SK-N-SH treated with all-trans-retinoic acid at 6 μM for 48 hours (cell line): ENCODE measurements at regions not wholly inside any gene's neighbourhood (a gene's known extent, or its start where the extent isn't known, plus 50 kb on each side); places are given as distances from the start of the nearest gene placed in this dataset.

Source experiments
- ATAC-seq: fragments of 200-7000 bp; cut with Tn5 transposase; 3 replicates; pipeline ENCODE4 v1.9.1; 2020; ENCODE audit warnings: mild to moderate bottlenecking, moderate library complexity
- ARNTL ChIP-seq: fragments of 450-650 bp; formaldehyde crosslinking; IDR thresholded peaks from 2 replicates; pipeline ENCODE4 v1.5.0; 2020; ENCODE audit warnings: low read depth, mild to moderate bottlenecking, moderate library complexity, borderline replicate concordance
- CSDC2 ChIP-seq: fragments of 250-450 bp; sonication (Bioruptor Pico); IDR thresholded peaks from 2 replicates; pipeline ENCODE4 v1.5.0; 2020; ENCODE audit warnings: mild to moderate bottlenecking, moderate library complexity
- ESRRG ChIP-seq: fragments of 250-450 bp; sonication (Bioruptor Pico); IDR thresholded peaks from 2 replicates; pipeline ENCODE4 v1.6.1; 2021; ENCODE audit warnings: mild to moderate bottlenecking
- GLIS3 ChIP-seq: fragments of 250-450 bp; sonication (Bioruptor Pico); IDR thresholded peaks from 2 replicates; pipeline ENCODE4 v1.5.0; 2020; ENCODE audit warnings: mild to moderate bottlenecking, moderate library complexity
- ISL1 ChIP-seq: fragments of 250-450 bp; sonication (Bioruptor Pico); IDR thresholded peaks from 2 replicates; pipeline ENCODE4 v2.1.2; 2022; ENCODE audit warnings: mild to moderate bottlenecking, moderate library complexity
- OSR1 ChIP-seq: fragments of 250-450 bp; sonication (Bioruptor Pico); IDR thresholded peaks from 2 replicates; pipeline ENCODE4 v1.8.0; 2022; ENCODE audit warnings: moderate library complexity, mild to moderate bottlenecking, inconsistent platforms
- PPARA ChIP-seq: fragments of 250-450 bp; sonication (Bioruptor Pico); IDR thresholded peaks from 2 replicates; pipeline ENCODE4 v1.5.0; 2020; ENCODE audit warnings: mild to moderate bottlenecking, borderline replicate concordance
- RARB ChIP-seq: fragments of 250-450 bp; sonication (Bioruptor Pico); IDR thresholded peaks from 2 replicates; pipeline ENCODE4 v1.8.0; 2021; ENCODE audit warnings: mild to moderate bottlenecking, moderate library complexity
- SNAI2 ChIP-seq: fragments of 250-450 bp; sonication (Bioruptor Pico); IDR thresholded peaks from 2 replicates; pipeline ENCODE4 v1.5.0; 2020; ENCODE audit warnings: mild to moderate bottlenecking, moderate library complexity
- TCF4 ChIP-seq: fragments of 250-450 bp; sonication (Bioruptor Pico); IDR thresholded peaks from 2 replicates; pipeline ENCODE4 v1.8.0; 2021; ENCODE audit warnings: mild to moderate bottlenecking, moderate library complexity, borderline replicate concordance
- TOX ChIP-seq: fragments of 250-450 bp; sonication (Bioruptor Pico); IDR thresholded peaks from 2 replicates; pipeline ENCODE4 v1.8.0; 2021; ENCODE audit warnings: mild to moderate bottlenecking, moderate library complexity, borderline replicate concordance
- ZFP3 ChIP-seq: fragments of 250-450 bp; sonication (Bioruptor Pico); IDR thresholded peaks from 2 replicates; pipeline ENCODE4 v1.5.0; 2020; ENCODE audit warnings: mild to moderate bottlenecking, moderate library complexity
- ZFP30 ChIP-seq: fragments of 450-650 bp; formaldehyde crosslinking; IDR thresholded peaks from 2 replicates; pipeline ENCODE4 v1.5.0; 2022; ENCODE audit warnings: mild to moderate bottlenecking, moderate library complexity
- ZNF565 ChIP-seq: fragments of 450-650 bp; formaldehyde crosslinking; conservative IDR thresholded peaks from 2 replicates; pipeline ENCODE4 v1.5.0; 2020; ENCODE audit warnings: low read depth, mild to moderate bottlenecking, moderate library complexity
- ZNF8 ChIP-seq: fragments of 450-650 bp; formaldehyde crosslinking; IDR thresholded peaks from 2 replicates; pipeline ENCODE4 v1.5.0; 2020; ENCODE audit warnings: mild to moderate bottlenecking, moderate library complexity
- TF ChIP-seq, protein P1 (sequence below): fragments of 250-450 bp; sonication (Bioruptor Pico); IDR thresholded peaks from 2 replicates; pipeline ENCODE4 v1.8.0; 2021; ENCODE audit warnings: low read depth, mild to moderate bottlenecking, moderate library complexity, borderline replicate concordance
- TF ChIP-seq, protein P2 (sequence below): fragments of 250-450 bp; sonication (Bioruptor Pico); IDR thresholded peaks from 2 replicates; pipeline ENCODE4 v1.8.0; 2020; ENCODE audit warnings: mild to moderate bottlenecking, moderate library complexity, borderline replicate concordance
- TF ChIP-seq, protein P3 (sequence below): fragments of 250-450 bp; sonication (Bioruptor Pico); IDR thresholded peaks from 2 replicates; pipeline ENCODE4 v1.5.1; 2021; ENCODE audit warnings: mild to moderate bottlenecking, moderate library complexity
- TF ChIP-seq, protein P4 (sequence below): fragments of 250-450 bp; sonication (Bioruptor Pico); IDR thresholded peaks from 2 replicates; pipeline ENCODE4 v1.5.0; 2020; ENCODE audit warnings: mild to moderate bottlenecking, moderate library complexity

DNA sequence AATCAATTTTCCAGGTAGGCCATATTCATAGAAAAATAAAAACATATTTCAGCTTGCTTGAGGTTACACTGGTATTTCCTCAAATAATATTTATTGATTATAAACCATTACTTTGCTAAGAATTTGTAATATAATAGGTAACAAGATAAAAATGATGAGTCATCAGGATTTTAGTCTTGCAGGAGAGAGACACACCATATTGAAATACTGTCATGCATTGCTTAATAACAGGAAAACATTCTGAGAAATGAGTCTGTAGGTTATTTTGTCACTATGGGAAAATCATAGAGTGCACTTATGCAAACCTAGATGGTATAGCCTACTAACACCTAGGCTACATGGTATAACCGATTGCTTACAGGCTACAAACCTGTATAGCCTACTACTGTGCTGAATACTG lies 990.5 kb downstream of the OTOL1 start:
- TF ChIP-seq RARB (CRISPR knock-in tag) (no peak), ZFP3 (CRISPR knock-in tag) (no peak), PPARA (CRISPR knock-in tag) (no peak), ESRRG (CRISPR knock-in tag) (no peak), GLIS3 (CRISPR knock-in tag) (no peak)
- TF ChIP-seq, protein P1, sequence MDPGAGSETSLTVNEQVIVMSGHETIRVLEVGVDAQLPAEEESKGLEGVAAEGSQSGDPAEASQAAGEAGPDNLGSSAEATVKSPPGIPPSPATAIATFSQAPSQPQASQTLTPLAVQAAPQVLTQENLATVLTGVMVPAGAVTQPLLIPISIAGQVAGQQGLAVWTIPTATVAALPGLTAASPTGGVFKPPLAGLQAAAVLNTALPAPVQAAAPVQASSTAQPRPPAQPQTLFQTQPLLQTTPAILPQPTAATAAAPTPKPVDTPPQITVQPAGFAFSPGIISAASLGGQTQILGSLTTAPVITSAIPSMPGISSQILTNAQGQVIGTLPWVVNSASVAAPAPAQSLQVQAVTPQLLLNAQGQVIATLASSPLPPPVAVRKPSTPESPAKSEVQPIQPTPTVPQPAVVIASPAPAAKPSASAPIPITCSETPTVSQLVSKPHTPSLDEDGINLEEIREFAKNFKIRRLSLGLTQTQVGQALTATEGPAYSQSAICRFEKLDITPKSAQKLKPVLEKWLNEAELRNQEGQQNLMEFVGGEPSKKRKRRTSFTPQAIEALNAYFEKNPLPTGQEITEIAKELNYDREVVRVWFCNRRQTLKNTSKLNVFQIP (CRISPR knock-in tag) = no peak
- TF ChIP-seq, protein P2, sequence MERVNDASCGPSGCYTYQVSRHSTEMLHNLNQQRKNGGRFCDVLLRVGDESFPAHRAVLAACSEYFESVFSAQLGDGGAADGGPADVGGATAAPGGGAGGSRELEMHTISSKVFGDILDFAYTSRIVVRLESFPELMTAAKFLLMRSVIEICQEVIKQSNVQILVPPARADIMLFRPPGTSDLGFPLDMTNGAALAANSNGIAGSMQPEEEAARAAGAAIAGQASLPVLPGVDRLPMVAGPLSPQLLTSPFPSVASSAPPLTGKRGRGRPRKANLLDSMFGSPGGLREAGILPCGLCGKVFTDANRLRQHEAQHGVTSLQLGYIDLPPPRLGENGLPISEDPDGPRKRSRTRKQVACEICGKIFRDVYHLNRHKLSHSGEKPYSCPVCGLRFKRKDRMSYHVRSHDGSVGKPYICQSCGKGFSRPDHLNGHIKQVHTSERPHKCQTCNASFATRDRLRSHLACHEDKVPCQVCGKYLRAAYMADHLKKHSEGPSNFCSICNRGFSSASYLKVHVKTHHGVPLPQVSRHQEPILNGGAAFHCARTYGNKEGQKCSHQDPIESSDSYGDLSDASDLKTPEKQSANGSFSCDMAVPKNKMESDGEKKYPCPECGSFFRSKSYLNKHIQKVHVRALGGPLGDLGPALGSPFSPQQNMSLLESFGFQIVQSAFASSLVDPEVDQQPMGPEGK (CRISPR knock-in tag) = no peak
- TF ChIP-seq, all 23 proteins: peak for 0
- no peak for ATAC-seq

DNA sequence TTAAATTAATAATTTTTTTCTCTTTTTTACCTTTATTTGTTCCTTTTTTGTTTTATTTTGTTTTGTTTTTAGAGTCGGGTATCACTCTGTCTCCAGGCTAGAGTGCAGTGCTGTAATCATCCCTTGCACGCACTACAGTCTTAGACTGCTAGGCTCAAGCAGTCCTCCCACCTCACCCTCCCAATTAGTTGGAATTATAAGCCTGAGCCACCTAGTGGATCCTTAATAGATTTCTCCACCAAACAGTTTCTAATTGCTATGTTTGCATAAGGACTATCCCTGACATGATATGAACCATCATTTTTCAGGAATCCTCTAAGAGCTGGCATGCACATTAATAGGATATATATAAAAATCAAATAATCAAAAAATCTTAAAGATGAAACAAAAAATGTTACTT lies 993.2 kb downstream of the OTOL1 start:
- TF ChIP-seq ZNF565 (CRISPR knock-in tag) = no peak
- no peak for TF ChIP-seq ZNF8
- TF ChIP-seq, protein P2 (CRISPR knock-in tag) = no peak
- TF ChIP-seq, protein P3, sequence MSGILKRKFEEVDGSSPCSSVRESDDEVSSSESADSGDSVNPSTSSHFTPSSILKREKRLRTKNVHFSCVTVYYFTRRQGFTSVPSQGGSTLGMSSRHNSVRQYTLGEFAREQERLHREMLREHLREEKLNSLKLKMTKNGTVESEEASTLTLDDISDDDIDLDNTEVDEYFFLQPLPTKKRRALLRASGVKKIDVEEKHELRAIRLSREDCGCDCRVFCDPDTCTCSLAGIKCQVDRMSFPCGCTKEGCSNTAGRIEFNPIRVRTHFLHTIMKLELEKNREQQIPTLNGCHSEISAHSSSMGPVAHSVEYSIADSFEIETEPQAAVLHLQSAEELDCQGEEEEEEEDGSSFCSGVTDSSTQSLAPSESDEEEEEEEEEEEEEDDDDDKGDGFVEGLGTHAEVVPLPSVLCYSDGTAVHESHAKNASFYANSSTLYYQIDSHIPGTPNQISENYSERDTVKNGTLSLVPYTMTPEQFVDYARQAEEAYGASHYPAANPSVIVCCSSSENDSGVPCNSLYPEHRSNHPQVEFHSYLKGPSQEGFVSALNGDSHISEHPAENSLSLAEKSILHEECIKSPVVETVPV (CRISPR knock-in tag) = no peak
- peak; percentile 47; the same call in 2 of the 3 replicates for ATAC-seq

DNA sequence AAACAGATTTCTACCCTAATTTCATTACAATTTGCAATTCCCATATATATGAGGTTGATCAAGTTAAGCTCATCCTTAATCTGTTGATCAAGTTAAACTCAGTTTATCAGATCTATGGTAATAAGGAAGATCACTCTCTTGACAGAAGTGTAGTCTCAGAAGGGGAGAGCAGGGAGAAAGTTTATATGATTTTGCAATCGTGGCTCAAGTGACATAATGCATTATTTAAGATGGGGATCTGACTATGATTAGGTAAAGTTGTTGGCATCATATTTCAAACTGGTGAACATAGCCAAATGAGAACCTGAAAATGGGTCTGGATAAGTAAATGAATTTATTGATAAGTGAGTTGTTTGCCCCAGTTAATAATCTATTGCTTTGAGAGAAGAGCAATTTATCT lies 995.3 kb downstream of the OTOL1 start:
- TF ChIP-seq, protein P1 (CRISPR knock-in tag) = no peak
- no peak for TF ChIP-seq OSR1 (CRISPR knock-in tag)
- ATAC-seq = no peak

DNA sequence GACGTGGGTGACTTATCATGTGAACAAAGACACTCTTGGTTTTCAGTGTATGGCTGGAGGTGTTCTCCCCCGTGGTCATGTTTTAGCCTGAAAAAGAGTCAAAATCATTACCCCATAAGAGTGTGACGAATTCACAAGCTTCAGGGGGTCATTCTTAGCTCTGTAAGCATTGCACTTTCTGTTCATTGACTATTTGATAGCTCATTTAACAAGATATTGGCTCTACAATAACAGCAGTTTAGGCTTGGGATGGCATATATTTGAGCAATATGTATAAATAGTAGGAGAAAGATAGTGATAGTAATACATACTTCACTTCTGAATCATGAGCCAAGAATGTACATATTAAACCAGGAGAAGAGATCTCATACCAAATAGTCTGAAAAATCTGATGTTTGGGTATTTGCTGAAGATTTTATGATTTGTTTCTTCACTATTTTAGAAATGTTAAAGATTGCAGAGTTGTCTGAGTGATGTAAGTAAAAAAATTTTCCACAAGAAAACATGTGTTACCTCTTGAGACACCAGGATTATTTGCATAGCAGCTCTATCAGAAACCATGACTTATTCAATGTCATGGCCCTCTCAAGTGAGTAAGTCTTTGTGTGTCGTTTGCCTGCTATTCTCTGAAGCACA lies 996.0 kb downstream of the OTOL1 start:
- TF ChIP-seq TCF4 (CRISPR knock-in tag) (no peak), ISL1 (CRISPR knock-in tag) (0 out of 2 replicates have a peak, but pooled peaks have one; percentile 11)
- TF ChIP-seq, all 23 proteins: peak for 1
- ATAC-seq = peak; percentile 96

DNA sequence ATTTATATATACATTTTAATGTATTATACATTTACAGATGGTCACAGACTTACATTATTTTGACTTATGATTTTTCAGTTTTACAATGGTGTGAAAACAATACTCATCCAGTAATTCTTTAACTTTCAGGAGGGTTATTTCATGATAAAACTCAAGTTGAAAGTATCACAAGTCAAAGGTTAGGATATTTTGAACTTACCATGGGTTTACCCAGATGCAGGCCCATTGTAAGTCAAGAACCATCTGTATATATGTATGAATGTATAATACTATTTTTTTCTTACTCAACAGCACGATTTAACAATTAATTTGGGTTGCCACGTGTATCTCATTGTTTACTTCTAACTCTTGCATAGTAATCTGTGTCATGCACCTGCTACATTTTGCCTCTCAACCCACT lies 1002.0 kb downstream of the OTOL1 start:
- ATAC-seq = no peak
- TF ChIP-seq ZFP3 (CRISPR knock-in tag) (no peak), ESRRG (CRISPR knock-in tag) (no peak), ZNF565 (CRISPR knock-in tag) (no peak), OSR1 (CRISPR knock-in tag) (no peak), TOX (CRISPR knock-in tag) (no peak), GLIS3 (CRISPR knock-in tag) (no peak), SNAI2 (CRISPR knock-in tag) (no peak), ISL1 (CRISPR knock-in tag) (no peak), ZFP30 (CRISPR knock-in tag) (no peak), ARNTL (CRISPR knock-in tag) (no peak), CSDC2 (CRISPR knock-in tag) (no peak)
- TF ChIP-seq, protein P2 (CRISPR knock-in tag) = no peak
- TF ChIP-seq, protein P4, sequence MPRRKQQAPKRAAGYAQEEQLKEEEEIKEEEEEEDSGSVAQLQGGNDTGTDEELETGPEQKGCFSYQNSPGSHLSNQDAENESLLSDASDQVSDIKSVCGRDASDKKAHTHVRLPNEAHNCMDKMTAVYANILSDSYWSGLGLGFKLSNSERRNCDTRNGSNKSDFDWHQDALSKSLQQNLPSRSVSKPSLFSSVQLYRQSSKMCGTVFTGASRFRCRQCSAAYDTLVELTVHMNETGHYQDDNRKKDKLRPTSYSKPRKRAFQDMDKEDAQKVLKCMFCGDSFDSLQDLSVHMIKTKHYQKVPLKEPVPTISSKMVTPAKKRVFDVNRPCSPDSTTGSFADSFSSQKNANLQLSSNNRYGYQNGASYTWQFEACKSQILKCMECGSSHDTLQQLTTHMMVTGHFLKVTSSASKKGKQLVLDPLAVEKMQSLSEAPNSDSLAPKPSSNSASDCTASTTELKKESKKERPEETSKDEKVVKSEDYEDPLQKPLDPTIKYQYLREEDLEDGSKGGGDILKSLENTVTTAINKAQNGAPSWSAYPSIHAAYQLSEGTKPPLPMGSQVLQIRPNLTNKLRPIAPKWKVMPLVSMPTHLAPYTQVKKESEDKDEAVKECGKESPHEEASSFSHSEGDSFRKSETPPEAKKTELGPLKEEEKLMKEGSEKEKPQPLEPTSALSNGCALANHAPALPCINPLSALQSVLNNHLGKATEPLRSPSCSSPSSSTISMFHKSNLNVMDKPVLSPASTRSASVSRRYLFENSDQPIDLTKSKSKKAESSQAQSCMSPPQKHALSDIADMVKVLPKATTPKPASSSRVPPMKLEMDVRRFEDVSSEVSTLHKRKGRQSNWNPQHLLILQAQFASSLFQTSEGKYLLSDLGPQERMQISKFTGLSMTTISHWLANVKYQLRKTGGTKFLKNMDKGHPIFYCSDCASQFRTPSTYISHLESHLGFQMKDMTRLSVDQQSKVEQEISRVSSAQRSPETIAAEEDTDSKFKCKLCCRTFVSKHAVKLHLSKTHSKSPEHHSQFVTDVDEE (CRISPR knock-in tag) = no peak
